DND-41 (cell line): ENCODE measurements at regions not wholly inside any gene's neighbourhood (a gene's known extent, or its start where the extent isn't known, plus 50 kb on each side); places are given as distances from the start of the nearest gene placed in this dataset.

Experiments used
- CTCF ChIP-seq: IDR thresholded peaks from 2 replicates; pipeline ENCODE4 v1.5.1; 2012; ENCODE audit warnings: borderline replicate concordance, low read length, moderate library complexity, mild to moderate bottlenecking; ENCODE audit not compliant: poor library complexity, severe bottlenecking; ENCODE audit errors: extremely low read depth
- EZH2 ChIP-seq: IDR thresholded peaks from 3 replicates; pipeline ENCODE4 v1.6.1; 2012; ENCODE audit warnings: borderline replicate concordance, low read depth, mild to moderate bottlenecking, moderate library complexity, low read length, inconsistent platforms; ENCODE audit not compliant: severe bottlenecking

GRCh38 chr22:42185915-42186439 is 55.4 kb upstream of the CYP2D6 start:
- no peak for TF ChIP-seq EZH2
- TF ChIP-seq CTCF: no peak
